Hematopoietic multipotent progenitor cell treated with erythropoietin and hydrocortisone succinate and interleukin-3 and kit ligand, for 6 days (in vitro differentiated cells): ENCODE measurements at regions not wholly inside any gene's neighbourhood (a gene's known extent, or its start where the extent isn't known, plus 50 kb on each side); places are given as distances from the start of the nearest gene placed in this dataset.
"Not testable (repeated sequence)": the region's sequence is repeated elsewhere in the genome, so short reads cannot be mapped to it uniquely, and the experiment has no call there.

Experiments
- DNase-seq: peaks from one replicate; pipeline ENCODE4 v3.0.0-alpha.2; 2015

- DNase-seq, result no peak
These were observed 778.6 kb downstream of the CDH11 start for GRCh38 chr16:64343061-64343819.

- DNase-seq, result not testable (repeated sequence)
These were observed 780.5 kb downstream of the CDH11 start for GRCh38 chr16:64341336-64341735.

- DNase-seq, result no peak
These were observed 782.7 kb downstream of the CDH11 start for GRCh38 chr16:64339052-64339770.

DNA sequence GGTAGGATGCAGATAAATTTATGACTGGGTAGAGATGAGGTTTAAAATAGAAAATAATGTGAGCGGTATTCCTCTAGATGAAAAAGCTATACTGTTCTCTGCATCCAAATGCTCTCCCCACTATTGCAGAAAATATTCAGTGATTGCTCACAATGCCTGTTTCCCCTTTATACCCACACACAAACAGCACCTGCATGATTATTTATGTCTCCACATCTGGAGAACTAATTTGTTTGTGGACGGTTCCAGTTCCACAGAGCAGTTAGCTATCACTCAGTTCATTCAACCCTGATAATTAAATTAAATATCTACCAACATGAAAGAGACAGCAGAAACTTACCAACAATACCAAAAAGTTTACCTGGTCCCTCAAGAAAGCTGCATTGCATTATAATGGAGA lies 800.0 kb downstream of the CDH11 start:
- no peak for DNase-seq

DNA sequence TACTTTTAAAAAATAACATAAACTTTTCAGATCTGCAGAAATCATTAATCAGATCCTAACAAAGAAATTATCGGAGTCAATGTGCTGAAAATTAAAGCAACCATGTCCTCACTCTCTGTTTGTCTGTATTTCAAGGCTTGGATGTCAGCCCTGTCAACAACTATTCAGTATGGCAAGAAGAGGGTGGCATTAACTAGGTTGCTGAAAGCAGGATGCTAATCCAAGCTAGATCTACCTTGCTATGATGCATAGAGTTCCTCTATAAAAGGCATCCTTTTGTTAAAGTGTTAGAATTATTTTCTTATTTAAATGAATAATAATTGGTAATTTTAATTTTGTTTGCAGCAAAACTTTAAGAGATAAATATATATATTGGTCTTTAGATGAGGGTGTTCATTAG lies 800.8 kb downstream of the CDH11 start:
- DNase-seq, result no peak

DNA sequence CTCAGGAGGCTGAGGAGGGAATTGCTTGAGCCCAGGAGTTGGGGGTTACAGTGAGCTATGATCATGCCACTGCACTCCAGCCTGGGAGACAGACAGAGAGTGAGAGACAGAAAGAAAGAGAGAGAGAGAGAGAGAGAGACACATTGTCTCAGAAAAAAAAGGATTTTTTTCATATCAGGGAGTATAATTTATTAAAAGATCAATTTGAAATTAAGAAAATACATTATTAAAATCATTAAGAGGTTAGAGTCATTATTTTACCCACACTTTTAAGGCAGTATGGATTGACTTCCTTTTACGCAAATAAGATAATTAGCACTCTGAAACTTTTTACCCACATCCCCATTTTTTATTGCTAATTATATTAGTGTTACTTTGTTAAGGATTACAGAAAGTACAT lies 804.3 kb downstream of the CDH11 start:
- DNase-seq, result no peak

GRCh38 chr16:64313726-64314125 lies 808.1 kb downstream of the CDH11 start:
- no peak for DNase-seq

GRCh38 chr16:64312980-64313379 lies 808.9 kb downstream of the CDH11 start:
- DNase-seq, result no peak

- no peak for DNase-seq
These were observed 809.6 kb downstream of the CDH11 start for GRCh38 chr16:64312292-64312691.

DNA sequence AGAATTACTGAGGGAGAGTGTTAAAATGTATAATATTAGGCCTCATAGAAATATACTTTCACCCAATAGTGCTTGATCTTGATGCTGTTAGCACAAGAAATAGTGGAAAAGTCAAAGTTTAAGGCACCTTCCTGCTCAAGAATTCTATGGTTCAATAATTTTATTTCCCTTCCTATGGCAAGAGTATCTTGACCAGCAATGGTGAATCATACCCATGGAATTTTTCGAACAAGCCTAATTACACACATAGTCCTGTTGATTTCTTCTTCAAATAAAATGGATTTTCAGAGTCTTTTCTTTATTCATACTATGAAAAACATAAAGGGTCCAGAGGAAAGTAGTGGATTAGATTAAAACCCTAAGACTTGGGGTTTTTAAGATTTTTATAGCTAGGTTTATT lies 810.6 kb downstream of the CDH11 start:
- no peak for DNase-seq

- no peak for DNase-seq
These were observed 812.3 kb downstream of the CDH11 start for GRCh38 chr16:64309398-64310110.

GRCh38 chr16:64308721-64309120 lies 813.1 kb downstream of the CDH11 start:
- no peak for DNase-seq

- DNase-seq, result no peak
These were observed 814.4 kb downstream of the CDH11 start for GRCh38 chr16:64307431-64307830.

DNA sequence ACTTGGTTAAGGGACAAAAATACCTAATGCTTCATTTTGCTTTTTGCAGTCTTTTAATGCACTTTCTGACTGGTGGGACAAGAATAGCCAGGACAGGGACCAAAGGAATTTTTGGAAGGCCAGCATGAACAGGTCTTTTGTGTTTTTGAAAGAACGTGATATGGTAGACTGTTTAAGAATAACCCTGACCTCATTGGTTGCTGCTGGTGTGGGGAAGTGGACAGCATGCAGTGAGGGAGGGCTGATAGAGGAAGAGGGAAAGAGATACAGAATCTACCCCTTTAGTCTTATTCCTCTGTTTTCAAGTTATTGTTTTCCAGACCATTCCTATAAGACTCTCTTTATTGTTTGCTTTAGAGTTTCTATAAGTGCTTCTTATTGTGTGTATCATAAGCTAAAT lies 816.2 kb downstream of the CDH11 start:
- DNase-seq, result no peak

DNA sequence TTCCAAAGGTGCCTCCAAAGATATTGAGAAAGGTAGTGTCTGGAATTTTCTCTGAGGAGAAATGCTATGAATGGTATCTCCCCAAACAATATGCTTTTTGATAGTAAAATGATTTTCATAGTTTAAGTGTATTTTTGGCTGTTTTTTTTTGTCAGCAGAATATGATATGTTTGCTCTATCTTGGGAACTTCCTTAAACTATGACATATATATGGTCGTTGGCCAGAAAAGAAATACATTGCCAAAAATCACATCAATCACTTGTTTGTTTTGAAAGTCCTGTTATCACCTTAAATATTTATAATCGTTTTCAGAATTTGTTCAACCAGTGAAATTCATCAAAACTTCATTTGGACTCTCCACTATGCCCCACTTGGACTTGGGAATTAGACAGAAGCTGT lies 816.9 kb downstream of the CDH11 start:
- no peak for DNase-seq

DNA sequence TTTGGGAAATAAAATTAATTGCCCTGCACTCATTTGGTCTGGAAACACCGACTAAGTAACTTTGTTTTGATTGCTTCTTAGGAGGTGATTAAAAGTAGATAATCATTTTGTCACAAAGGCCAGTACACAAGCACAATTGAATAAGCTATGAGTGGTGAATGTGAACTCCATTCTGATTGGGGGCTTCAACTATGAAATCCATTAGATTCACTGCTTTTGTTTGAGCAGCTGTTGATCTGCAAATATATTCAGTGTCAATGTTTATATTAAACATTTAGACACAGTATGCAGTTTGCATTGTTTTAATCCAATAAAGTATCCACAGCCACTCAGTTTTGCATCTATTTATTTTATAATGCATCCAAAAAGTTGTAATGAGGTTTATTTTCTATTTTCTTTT lies 817.5 kb downstream of the CDH11 start:
- no peak for DNase-seq

DNA sequence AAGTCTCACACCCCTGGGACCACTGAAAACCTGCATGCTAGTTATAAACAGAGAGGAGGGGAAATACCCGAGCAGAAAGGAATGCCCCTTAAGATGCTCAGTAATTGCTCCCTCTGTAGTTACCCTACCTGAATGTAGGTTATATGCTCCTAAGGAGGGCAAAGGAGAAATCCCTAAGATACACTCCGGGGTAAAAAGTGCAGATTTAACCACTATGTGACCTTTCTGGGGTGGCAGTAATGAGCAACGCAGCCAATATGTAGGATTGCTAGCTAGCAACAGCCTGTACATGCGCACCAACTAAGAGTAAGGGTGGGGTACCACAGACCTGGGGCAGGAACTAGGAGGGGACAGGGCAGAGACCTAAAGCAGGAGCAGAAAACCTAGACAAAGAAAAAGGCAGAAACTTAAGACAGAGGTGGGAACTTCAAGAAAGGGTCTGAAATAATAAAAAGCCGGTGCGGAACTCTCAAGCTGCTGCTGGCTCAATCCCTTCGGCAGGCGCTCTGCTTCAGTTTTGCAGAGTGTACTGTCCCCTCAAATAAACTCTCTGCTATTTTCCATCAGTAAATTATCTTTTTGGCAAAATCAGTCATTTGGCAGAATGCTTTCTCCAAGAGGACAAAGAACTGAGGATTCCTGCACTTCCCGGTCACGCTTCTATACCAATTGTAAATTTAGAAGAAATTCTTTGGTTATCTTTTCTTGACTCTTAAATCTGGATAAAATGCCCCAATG lies 823.8 kb downstream of the CDH11 start:
- DNase-seq, result no peak

GRCh38 chr16:64295466-64295865 lies 826.4 kb downstream of the CDH11 start:
- DNase-seq, result no peak

DNA sequence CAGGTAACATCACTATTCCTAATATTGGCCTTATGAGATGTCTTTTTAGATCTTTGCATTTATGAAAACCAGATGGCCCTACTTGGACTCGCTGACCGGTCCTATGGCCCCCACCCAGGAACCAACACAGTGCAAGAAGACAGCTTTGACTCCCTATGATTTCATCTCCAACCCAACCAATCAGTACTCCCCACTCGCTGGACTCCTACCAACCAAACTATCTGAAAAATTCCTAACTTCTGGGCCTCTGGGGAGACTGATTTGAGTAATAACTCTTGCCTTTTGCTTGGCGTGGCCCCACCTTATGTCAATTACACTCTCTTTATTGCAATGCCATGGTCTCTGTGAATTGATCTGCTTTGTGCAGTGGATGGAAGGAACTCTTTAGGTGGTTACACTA lies 828.9 kb downstream of the CDH11 start:
- no peak for DNase-seq

DNA sequence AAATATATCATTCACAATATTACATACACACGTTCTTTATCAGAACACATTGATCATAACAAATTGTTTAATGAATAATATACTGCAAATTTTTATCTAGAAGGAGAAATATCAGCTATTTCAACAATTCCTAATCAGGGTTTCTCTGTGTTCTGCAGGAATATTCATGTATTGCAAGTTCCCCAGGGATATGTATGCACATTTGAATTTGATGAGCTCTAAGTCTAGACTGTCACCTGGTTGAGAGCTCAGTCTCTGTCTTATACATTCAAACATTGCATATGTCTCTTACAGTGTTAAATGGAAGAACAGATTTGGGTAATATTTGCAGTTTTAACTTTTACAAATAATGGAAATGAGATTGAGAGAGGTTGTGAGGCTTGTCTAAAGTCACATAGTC lies 829.7 kb downstream of the CDH11 start:
- DNase-seq, result no peak

GRCh38 chr16:64290461-64290860 lies 831.4 kb downstream of the CDH11 start:
- no peak for DNase-seq

DNA sequence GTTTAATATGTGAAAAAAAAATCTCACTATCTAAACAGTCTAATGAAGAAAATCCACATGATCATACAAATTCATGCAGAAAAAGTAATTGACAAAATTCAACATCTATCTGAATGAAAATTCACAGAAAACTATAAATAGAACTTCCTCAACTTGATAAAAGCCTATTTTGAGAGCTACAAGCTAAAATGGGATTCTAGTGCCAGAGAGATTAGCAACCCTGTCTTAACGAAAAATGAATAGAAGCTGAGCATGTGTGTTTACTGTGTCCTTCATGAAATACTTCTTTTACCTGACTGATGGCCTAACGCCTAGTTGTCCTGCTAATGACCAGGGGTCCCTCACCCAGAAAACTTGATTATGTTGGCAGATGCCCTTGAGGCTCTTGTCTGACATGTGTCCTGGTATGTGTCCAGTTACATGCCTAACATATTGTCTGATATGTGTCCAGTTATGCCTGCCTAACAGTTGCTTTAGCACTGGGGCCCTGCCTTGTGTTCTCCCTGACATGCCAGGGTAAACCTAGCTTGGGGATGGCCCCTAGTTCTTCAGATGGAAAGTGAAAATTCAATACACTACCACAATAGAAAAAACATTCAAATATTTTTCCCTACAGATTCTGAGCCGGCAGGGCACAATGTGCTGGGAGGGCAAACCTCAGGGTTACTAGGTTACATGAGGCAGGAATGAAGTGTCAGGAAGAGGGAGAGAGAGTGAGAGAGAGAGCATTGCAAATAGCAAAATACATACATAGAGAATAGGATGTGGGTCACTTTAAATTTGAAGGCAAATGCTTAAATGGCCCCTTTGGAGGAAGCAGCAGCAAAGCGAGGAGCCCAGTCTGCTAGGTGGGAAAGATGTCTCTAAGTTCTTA lies 834.0 kb downstream of the CDH11 start:
- no peak for DNase-seq
